ENCODE measurements at regions not wholly inside any gene's neighbourhood (a gene's known extent, or its start where the extent isn't known, plus 50 kb on each side); places are given as distances from the start of the nearest gene placed in this dataset.

GRCh38 chr16:7013990-7014389 is 318.7 kb upstream of the RBFOX1 start:
- Histone ChIP-seq H3K4me3 (ENCODE audit: low read length in 3 of 3) (no peak overlapping the region), H3K27me3 (ENCODE audit: control insufficient read depth, insufficient read depth, low read length) (no peaks in the 10 kb centered on the region), H3K9me3 (ENCODE audit: control insufficient read depth in 2 of 3, insufficient read depth in 1 of 3, low read length in 3 of 3) (no peaks in the 10 kb centered on the region), H3K9ac (ENCODE audit: low read length in 3 of 3) (no peak overlapping the region), H3K4me1 (ENCODE audit: control insufficient read depth in 2 of 3, insufficient read depth in 2 of 3, low read depth in 1 of 3, low read length in 3 of 3) (no peaks in the 10 kb centered on the region), H3K36me3 (ENCODE audit: control insufficient read depth in 2 of 3, insufficient read depth in 3 of 3, low read length in 3 of 3) (no peaks in the 10 kb centered on the region), H3K27ac (ENCODE audit: low read depth in 2 of 2, low read length in 2 of 2) (no peak overlapping the region)
- intact Hi-C loops (cut with DNase I): no loop called here
- FAIRE-seq: no peak
- TF ChIP-seq, protein P1, sequence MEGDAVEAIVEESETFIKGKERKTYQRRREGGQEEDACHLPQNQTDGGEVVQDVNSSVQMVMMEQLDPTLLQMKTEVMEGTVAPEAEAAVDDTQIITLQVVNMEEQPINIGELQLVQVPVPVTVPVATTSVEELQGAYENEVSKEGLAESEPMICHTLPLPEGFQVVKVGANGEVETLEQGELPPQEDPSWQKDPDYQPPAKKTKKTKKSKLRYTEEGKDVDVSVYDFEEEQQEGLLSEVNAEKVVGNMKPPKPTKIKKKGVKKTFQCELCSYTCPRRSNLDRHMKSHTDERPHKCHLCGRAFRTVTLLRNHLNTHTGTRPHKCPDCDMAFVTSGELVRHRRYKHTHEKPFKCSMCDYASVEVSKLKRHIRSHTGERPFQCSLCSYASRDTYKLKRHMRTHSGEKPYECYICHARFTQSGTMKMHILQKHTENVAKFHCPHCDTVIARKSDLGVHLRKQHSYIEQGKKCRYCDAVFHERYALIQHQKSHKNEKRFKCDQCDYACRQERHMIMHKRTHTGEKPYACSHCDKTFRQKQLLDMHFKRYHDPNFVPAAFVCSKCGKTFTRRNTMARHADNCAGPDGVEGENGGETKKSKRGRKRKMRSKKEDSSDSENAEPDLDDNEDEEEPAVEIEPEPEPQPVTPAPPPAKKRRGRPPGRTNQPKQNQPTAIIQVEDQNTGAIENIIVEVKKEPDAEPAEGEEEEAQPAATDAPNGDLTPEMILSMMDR (IDR thresholded peaks at IDR 0.05; ENCODE audit: borderline replicate concordance, extremely low read depth, insufficient read depth): no peak
- DNase-seq: peak in 2 of 5 donors; percentile 65 to 71

DNA sequence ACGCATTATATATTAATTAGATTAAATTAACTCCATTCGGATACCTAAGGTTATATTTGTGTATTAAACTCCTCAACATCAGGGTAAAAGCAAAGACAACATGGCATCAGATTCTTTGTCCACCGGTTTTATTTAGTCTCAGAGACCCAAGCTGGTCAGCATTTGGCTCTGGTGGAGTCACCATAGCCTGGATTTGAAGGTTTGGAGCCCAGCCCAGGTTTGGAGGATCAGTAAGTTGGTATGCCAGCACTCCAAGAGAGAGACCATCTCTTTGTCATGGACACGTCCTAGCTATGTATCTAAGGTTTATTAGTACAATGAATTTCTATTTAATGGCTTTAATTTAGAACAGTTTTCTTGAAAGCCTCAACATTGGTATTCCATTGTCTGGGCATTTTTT is 328.4 kb upstream of the RBFOX1 start:
- Histone ChIP-seq H3K27ac (ENCODE audit: low read depth in 2 of 2, low read length in 2 of 2) (no peak overlapping the region), H3K9ac (ENCODE audit: low read length in 3 of 3) (no peak overlapping the region), H3K9me3 (ENCODE audit: control insufficient read depth in 2 of 3, insufficient read depth in 1 of 3, low read length in 3 of 3) (no peaks in the 10 kb centered on the region), H3K4me3 (ENCODE audit: low read length in 3 of 3) (no peak overlapping the region), H3K36me3 (ENCODE audit: control insufficient read depth in 2 of 3, insufficient read depth in 3 of 3, low read length in 3 of 3) (no peaks in the 10 kb centered on the region), H3K4me1 (ENCODE audit: control insufficient read depth in 2 of 3, insufficient read depth in 2 of 3, low read depth in 1 of 3, low read length in 3 of 3) (no peaks in the 10 kb centered on the region), H3K27me3 (ENCODE audit: control insufficient read depth, insufficient read depth, low read length) (no peaks in the 10 kb centered on the region)
- FAIRE-seq: no peak
- intact Hi-C loops (cut with DNase I): no loop called here
- no peak for DNase-seq
- TF ChIP-seq, protein P1 (IDR thresholded peaks at IDR 0.05; ENCODE audit: borderline replicate concordance, extremely low read depth, insufficient read depth): no peak

DNA sequence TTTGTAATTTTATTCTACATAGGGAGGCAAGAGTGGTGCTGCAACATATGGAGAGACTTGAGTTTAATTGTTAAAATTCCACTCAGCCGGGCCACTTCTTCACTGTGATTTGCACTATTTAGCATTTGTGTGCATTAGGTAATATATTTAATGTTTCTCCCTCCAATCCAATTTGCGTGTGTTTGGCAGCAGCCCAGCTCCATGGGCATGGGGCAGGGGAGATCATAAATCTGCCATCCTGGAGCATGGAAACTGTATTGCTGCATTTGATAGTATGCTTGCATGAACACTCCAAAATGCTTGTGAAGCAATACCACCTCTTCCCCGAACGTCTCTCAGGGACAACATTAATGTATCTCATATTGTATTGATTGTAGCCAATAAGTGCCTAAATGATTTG is 339.1 kb upstream of the RBFOX1 start:
- TF ChIP-seq, protein P1 (IDR thresholded peaks at IDR 0.05; ENCODE audit: borderline replicate concordance, extremely low read depth, insufficient read depth): no peak
- intact Hi-C loops (cut with DNase I): no loop called here
- DNase-seq (peak in 4 of 5 donors; percentile 35 to 77 (median 66)), FAIRE-seq (no peak)
- Histone ChIP-seq H3K36me3 (ENCODE audit: control insufficient read depth in 2 of 3, insufficient read depth in 3 of 3, low read length in 3 of 3) (no peaks in the 10 kb centered on the region), H3K9me3 (ENCODE audit: control insufficient read depth in 2 of 3, insufficient read depth in 1 of 3, low read length in 3 of 3) (no peaks in the 10 kb centered on the region), H3K27ac (ENCODE audit: low read depth in 2 of 2, low read length in 2 of 2) (no peak overlapping the region), H3K4me3 (ENCODE audit: low read length in 3 of 3) (no peak overlapping the region), H3K4me1 (ENCODE audit: control insufficient read depth in 2 of 3, insufficient read depth in 2 of 3, low read depth in 1 of 3, low read length in 3 of 3) (no peaks in the 10 kb centered on the region), H3K27me3 (ENCODE audit: control insufficient read depth, insufficient read depth, low read length) (no peaks in the 10 kb centered on the region), H3K9ac (ENCODE audit: low read length in 3 of 3) (no peak overlapping the region)

- no peaks in the 10 kb centered on the region for H3K9me3 ChIP-seq (ENCODE audit: control insufficient read depth in 2 of 3, insufficient read depth in 1 of 3, low read length in 3 of 3)
- FAIRE-seq (no peak), DNase-seq (no peak)
- no peak overlapping the region for H3K9ac ChIP-seq (ENCODE audit: low read length in 3 of 3)
- no peak overlapping the region for H3K27ac ChIP-seq (ENCODE audit: low read depth in 2 of 2, low read length in 2 of 2)
- no peaks in the 10 kb centered on the region for H3K27me3 ChIP-seq (ENCODE audit: control insufficient read depth, insufficient read depth, low read length)
- H3K36me3 ChIP-seq (ENCODE audit: control insufficient read depth in 2 of 3, insufficient read depth in 3 of 3, low read length in 3 of 3): no peaks in the 10 kb centered on the region
- no peak overlapping the region for H3K4me3 ChIP-seq (ENCODE audit: low read length in 3 of 3)
- no peaks in the 10 kb centered on the region for H3K4me1 ChIP-seq (ENCODE audit: control insufficient read depth in 2 of 3, insufficient read depth in 2 of 3, low read depth in 1 of 3, low read length in 3 of 3)
- intact Hi-C loops (cut with DNase I): no loop called here
- TF ChIP-seq, protein P1 (IDR thresholded peaks at IDR 0.05; ENCODE audit: borderline replicate concordance, extremely low read depth, insufficient read depth): no peak
Measured at GRCh38 chr16:6988846-6989245, 343.8 kb upstream of the RBFOX1 start.
